HG03378 (cell line): ENCODE measurements at regions not wholly inside any gene's neighbourhood (a gene's known extent, or its start where the extent isn't known, plus 50 kb on each side); places are given as distances from the start of the nearest gene placed in this dataset.
"Not testable (repeated sequence)": the region's sequence is repeated elsewhere in the genome, so short reads cannot be mapped to it uniquely, and the experiment has no call there.

ENCODE experiments used
- ATAC-seq: cut with Tn5 transposase; IDR thresholded peaks from one replicate; pipeline ENCODE4 v1.9.1; 2021; ENCODE audit warnings: mild to moderate bottlenecking, moderate library complexity; ENCODE audit not compliant: unreplicated experiment

DNA sequence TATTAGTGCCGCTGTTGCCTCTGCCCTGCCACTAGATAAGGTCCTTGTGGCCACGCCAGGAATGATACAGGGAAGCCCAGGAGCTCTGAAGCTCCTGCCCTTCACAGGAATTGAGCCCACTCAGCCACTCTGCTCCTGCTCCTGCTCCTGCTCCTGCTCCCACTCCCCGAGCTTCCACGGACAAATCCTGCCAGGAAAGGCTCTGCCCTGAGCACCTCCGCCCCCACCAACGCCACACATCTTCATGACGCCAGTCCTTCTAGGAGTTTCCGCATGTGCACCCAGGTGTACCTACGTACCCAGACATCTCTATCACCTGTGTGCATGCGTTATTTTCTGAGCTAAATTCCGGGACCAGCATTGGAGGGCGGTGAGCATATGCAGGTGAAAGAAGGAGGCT, 369.1 kb downstream of the C16orf95 start:
- no peak for ATAC-seq

- no peak for ATAC-seq
Measured at GRCh38 chr16:86949116-86949515, 368.1 kb downstream of the C16orf95 start.

- ATAC-seq, result no peak
Measured at GRCh38 chr16:86949630-86950029, 367.6 kb downstream of the C16orf95 start.

DNA sequence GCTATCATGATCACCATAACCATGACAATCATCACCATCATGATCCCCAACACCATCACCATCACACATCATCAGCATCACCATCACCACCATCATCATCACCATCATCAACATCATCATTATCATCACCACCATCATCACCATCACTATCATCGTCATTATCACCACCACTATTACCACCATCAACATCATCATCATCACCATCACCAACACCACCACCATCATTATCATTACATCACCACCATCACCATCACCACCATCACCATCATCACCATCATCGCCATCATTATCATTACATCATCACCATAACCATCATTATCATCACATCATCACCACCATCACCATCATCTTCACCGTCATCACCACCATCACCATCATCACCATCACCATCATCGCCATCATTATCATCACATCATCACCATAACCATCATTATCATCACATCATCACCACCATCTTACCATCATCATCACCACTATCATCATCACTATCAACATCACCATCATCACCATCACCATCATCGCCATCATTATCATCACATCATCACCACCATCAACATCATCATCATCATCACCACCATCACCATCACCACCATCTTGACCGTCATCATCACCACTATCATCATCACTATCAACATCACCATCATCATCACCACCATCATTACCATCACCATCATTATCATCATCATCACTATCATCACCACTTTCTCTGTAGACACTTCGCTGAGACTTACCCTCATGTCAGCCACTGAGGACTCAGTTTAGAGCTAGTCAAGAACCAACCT, 366.0 kb downstream of the C16orf95 start:
- ATAC-seq, result no peak

DNA sequence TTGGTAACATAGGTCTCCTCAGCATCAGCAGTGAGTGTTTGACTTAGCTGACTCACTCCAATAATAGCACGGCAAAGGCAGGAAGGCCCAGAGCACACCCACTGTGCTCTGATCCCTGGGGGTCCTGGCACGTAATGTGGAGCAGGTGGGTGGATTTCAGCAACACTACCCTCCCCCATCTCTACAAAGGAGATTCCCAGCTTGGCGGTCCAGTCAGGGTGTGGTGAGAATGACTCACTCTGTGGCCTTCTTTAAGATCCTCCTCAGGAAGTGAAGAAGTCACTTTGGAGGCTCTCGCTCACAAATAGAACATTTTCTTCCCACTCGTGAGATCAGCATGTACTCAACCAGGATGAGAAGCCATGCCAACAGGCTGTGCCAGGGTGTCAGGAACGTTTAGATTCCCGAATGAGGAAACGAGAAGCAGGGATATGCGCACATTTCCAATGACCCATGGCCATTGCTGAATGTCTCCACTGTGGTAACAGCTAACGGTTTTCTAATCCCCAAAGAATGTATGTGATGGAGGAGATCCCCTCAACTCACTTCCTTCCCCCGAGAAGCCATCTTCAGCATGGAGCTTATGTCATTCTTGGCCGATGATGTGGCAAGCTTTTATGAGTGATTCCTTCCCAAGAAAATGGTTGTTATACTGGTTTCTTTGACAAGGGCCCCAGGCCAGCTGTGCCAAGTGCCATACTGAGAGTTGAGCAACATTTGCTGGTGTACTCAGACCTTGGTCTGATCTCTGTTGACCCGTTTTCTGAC, 365.2 kb downstream of the C16orf95 start:
- ATAC-seq, result no peak

GRCh38 chr16:86952769-86953168, 364.4 kb downstream of the C16orf95 start:
- no peak for ATAC-seq

DNA sequence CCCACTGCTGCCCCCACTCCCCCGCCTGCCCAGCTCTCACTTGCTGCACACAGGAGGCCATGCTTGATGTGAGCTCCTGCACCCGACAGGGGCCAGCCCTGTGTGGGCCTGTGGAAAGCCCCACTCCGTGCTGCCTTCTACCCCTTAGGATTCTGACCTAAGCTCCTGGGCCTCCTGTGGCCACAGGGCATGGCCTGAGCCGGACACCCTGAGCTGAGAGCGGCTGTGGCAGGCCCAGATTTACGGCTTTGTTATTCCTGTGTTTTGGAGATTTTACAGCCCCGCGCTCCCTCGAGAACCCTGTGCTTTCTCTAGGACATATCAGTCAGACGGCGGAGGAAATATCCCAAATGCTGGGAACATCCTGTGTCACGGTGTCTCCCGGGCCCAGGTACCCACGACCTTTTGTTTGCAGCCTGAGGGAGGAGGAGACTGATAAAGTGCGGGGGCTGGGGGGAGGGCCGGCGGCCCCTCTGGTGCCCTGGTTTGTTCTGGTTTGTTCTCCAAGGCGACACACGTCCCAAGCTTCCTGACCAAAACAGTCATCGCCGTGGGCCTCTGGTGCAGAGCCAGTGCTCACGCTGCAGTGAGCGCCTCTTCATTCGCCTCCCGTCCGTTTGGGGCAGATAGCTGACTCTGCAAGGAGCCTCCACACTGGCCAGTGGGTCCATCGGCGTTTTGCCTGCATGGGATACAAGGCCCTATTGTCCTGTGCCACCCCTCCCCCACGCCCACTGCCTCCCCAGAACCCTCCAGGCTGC, 363.4 kb downstream of the C16orf95 start:
- no peak for ATAC-seq

- ATAC-seq, result no peak
Measured at GRCh38 chr16:86955136-86955855, 361.9 kb downstream of the C16orf95 start.

DNA sequence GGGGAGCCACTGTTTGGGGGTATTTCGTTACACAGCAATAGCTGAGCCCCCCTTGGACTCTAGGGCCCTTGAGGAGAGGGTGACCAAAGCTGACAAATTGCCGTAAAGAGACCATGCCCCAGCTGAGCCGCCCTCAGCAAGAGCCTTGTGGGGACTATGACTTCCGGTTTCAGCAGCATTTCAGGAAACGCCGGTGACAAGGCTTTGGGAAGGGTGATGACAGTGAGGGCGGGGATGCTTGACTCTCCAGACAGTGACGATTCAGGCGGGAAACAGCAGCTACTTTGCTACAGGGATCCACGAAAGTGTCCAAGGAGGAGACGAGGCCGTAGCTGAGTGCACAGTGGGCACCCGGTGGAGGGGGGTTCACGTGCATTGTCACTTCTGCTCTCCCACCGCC, 360.8 kb downstream of the C16orf95 start:
- no peak for ATAC-seq

DNA sequence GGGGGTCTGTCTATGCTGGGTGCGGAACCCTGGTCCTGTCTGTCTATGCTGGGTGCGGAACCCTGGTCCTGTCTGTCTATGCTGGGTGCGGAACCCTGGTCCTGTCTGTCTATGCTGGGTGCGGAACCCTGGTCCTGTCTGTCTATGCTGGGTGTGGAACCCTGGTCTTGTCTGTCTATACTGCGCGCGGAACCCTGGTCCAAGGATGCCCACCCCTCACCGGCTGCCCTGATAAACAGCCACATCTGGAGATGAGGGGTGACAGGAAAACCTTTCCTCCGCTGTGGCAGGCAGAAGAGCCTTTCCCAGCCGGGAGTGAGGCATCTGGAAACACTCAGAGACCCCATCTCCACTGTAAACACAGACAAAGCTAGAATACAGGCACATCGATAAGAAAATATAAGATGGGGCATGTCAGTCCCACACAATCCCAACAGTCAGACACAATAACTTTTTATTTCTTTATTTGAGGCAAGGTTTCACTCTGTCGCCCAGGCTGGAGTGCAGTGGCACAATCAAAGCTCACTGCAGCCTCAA, 359.5 kb downstream of the C16orf95 start:
- ATAC-seq, result not testable (repeated sequence)

GRCh38 chr16:86958423-86958822, 358.8 kb downstream of the C16orf95 start:
- ATAC-seq, result no peak

GRCh38 chr16:86959091-86959651, 358.0 kb downstream of the C16orf95 start:
- ATAC-seq, result no peak

- no peak for ATAC-seq
Measured at GRCh38 chr16:86959729-86960128, 357.5 kb downstream of the C16orf95 start.

- ATAC-seq, result no peak
Measured at GRCh38 chr16:86960266-86960665, 356.9 kb downstream of the C16orf95 start.

GRCh38 chr16:86961171-86961601, 356.0 kb downstream of the C16orf95 start:
- no peak for ATAC-seq

- no peak for ATAC-seq
Measured at GRCh38 chr16:86962259-86962658, 354.9 kb downstream of the C16orf95 start.

- ATAC-seq, result no peak
Measured at GRCh38 chr16:86962913-86963312, 354.3 kb downstream of the C16orf95 start.

GRCh38 chr16:86963600-86964575, 353.3 kb downstream of the C16orf95 start:
- no peak for ATAC-seq

DNA sequence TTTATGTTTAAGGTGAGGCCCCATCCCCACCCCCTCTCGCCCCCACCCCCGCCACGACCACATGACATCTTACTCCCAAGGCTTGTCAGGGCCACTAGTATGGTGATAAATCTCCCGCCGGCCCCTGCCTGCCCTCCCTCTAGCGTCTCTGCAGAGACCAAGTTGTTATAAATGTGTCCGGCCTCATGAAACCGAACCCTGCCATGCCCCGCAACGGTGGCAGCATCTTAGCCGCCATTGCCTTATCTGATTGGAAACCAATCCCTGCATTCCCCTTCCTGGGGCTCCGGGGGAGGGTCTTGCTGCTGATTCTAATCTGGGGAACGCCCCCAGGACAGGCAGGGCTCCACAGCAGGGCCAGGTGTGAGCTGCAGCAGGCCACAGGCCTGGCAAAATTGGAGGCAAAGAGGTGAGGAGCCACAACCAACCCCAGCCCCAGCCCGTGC, 352.4 kb downstream of the C16orf95 start:
- no peak for ATAC-seq
